NOMO-1 (cell line): ENCODE measurements at regions not wholly inside any gene's neighbourhood (a gene's known extent, or its start where the extent isn't known, plus 50 kb on each side); places are given as distances from the start of the nearest gene placed in this dataset.

Experiments
- DNase-seq, 2 experiments: peaks; one replicate each; lab custom pipeline; 2025; ENCODE audit not compliant: unreplicated experiment in 2 of 2; lab: John Stamatoyannopoulos, UW

- no peak for DNase-seq
These were observed 60.6 kb upstream of the GRIA1 start for GRCh38 chr5:153429761-153430380.

- no peak for DNase-seq
These were observed 57.9 kb upstream of the GRIA1 start for GRCh38 chr5:153432583-153432982.

- no peak for DNase-seq
These were observed 53.2 kb upstream of the GRIA1 start for GRCh38 chr5:153437251-153437650.

- no peak for DNase-seq
These were observed 51.3 kb upstream of the GRIA1 start for GRCh38 chr5:153439130-153439529.
